Trophoblast cell (in vitro differentiated cells and primary cell): ENCODE measurements at regions not wholly inside any gene's neighbourhood (a gene's known extent, or its start where the extent isn't known, plus 50 kb on each side); places are given as distances from the start of the nearest gene placed in this dataset.
A peak's percentile ranks its signal among the peaks of the same experiment; 100 is the strongest.

Source experiments
- DNase-seq, 2 donors: peaks; one replicate each; pipeline ENCODE4 v3.0.0-alpha.2; 2016
- H2AFZ ChIP-seq: 2 replicates; pipeline ENCODE4 v1.6.1; 2013; ENCODE audit warnings: low read length, moderate library complexity, mild to moderate bottlenecking; ENCODE audit not compliant: insufficient read depth, poor library complexity
- H2AK5ac ChIP-seq: 2 replicates; pipeline ENCODE4 v1.6.1; 2013; ENCODE audit warnings: mild to moderate bottlenecking, low read length
- H2BK120ac ChIP-seq: 2 replicates; pipeline ENCODE4 v1.6.1; 2013; ENCODE audit warnings: low read length, mild to moderate bottlenecking, moderate library complexity; ENCODE audit not compliant: insufficient read depth, poor library complexity
- H2BK12ac ChIP-seq: 2 replicates; pipeline ENCODE4 v1.6.1; 2013; ENCODE audit warnings: mild to moderate bottlenecking, low read length, moderate library complexity
- H2BK5ac ChIP-seq: 2 replicates; pipeline ENCODE4 v1.6.1; 2013; ENCODE audit warnings: low read length, low read depth, moderate library complexity, mild to moderate bottlenecking; ENCODE audit not compliant: poor library complexity
- H3K14ac ChIP-seq: 2 replicates; pipeline ENCODE4 v1.6.1; 2013; ENCODE audit warnings: mild to moderate bottlenecking, low read length
- H3K18ac ChIP-seq: 2 replicates; pipeline ENCODE4 v1.6.1; 2013; ENCODE audit warnings: mild to moderate bottlenecking, low read length
- H3K23ac ChIP-seq: 2 replicates; pipeline ENCODE4 v1.6.1; 2013; ENCODE audit warnings: low read length
- H3K27ac ChIP-seq: 2 replicates; pipeline ENCODE4 v1.5.1; 2013; ENCODE audit warnings: low read depth, mild to moderate bottlenecking, inconsistent platforms, low read length, moderate library complexity
- H3K27me3 ChIP-seq: 2 replicates; pipeline ENCODE4 v1.6.1; 2013; ENCODE audit warnings: inconsistent platforms, mild to moderate bottlenecking, low read length, moderate library complexity; ENCODE audit not compliant: insufficient read depth
- H3K36me3 ChIP-seq, 2 experiments: 1 replicate in 1 of 2; 2 replicates in 1 of 2; pipeline ENCODE4 v1.6.1; 2013; ENCODE audit warnings: low read length in 2 of 2, mild to moderate bottlenecking in 2 of 2, moderate library complexity in 1 of 2; ENCODE audit not compliant: insufficient read depth in 2 of 2, control insufficient read depth in 1 of 2
- H3K4ac ChIP-seq: 2 replicates; pipeline ENCODE4 v1.6.1; 2013; ENCODE audit warnings: low read depth, mild to moderate bottlenecking, low read length, moderate library complexity
- H3K4me1 ChIP-seq, 2 experiments: 1 replicate in 1 of 2; 2 replicates in 1 of 2; pipeline ENCODE4 v1.6.1; 2013; ENCODE audit warnings: low read length in 2 of 2, mild to moderate bottlenecking in 2 of 2, moderate library complexity in 1 of 2; ENCODE audit not compliant: insufficient read depth in 2 of 2, control insufficient read depth in 1 of 2
- H3K4me2 ChIP-seq: 2 replicates; pipeline ENCODE4 v1.6.1; 2013; ENCODE audit warnings: inconsistent platforms, mild to moderate bottlenecking, low read length, moderate library complexity
- H3K4me3 ChIP-seq: 2 replicates; pipeline ENCODE4 v1.5.1; 2013; ENCODE audit warnings: mild to moderate bottlenecking, low read depth, low read length, inconsistent platforms
- H3K79me1 ChIP-seq: one replicate; pipeline ENCODE4 v1.6.1; 2013; ENCODE audit warnings: low read length
- H3K79me2 ChIP-seq: 2 replicates; pipeline ENCODE4 v1.6.1; 2013; ENCODE audit warnings: low read length, mild to moderate bottlenecking; ENCODE audit not compliant: control insufficient read depth, insufficient read depth, poor library complexity
- H3K9ac ChIP-seq: 2 replicates; pipeline ENCODE4 v1.6.1; 2013; ENCODE audit warnings: mild to moderate bottlenecking, low read length
- H3K9me3 ChIP-seq: 2 replicates; pipeline ENCODE4 v1.6.1; 2013; ENCODE audit warnings: low read depth, mild to moderate bottlenecking, control low read depth, inconsistent platforms, low read length; ENCODE audit not compliant: insufficient read depth
- H4K12ac ChIP-seq: 2 replicates; pipeline ENCODE4 v1.6.1; 2013; ENCODE audit warnings: low read depth, mild to moderate bottlenecking, low read length, moderate library complexity
- H4K8ac ChIP-seq: 2 replicates; pipeline ENCODE4 v1.6.1; 2013; ENCODE audit warnings: low read depth, mild to moderate bottlenecking, low read length, moderate library complexity
- H4K91ac ChIP-seq: one replicate; pipeline ENCODE4 v1.6.1; 2013; ENCODE audit warnings: low read depth, mild to moderate bottlenecking, low read length, moderate library complexity
- WGBS: extraction: QIAGEN DNeasy Blood & Tissue Kit; methylation state at CpG from one replicate; pipeline ENCODE4 v1.1.7; 2013; ENCODE audit warnings: missing lambda C conversion rate; ENCODE audit not compliant: insufficient read length, insufficient coverage; ENCODE audit errors: extremely low coverage; 5-methylcytosine and 5-hydroxymethylcytosine counted together

- Histone ChIP-seq H2BK120ac (no peak overlapping the region), H3K79me1 (no peaks in the 10 kb centered on the region), H3K27ac (no peak overlapping the region), H4K12ac (no peak overlapping the region), H3K4me3 (no peak overlapping the region), H3K18ac (no peak overlapping the region), H3K4me1 (no peaks in the 10 kb centered on the region), H2BK12ac (no peak overlapping the region), H3K9me3 (no peaks in the 10 kb centered on the region), H4K8ac (no peak overlapping the region), H3K4me2 (no peak overlapping the region), H2BK5ac (no peak overlapping the region), H2AFZ (no peak overlapping the region), H3K23ac (no peak overlapping the region), H3K27me3 (no peaks in the 10 kb centered on the region), H2AK5ac (no peak overlapping the region), H3K9ac (no peak overlapping the region), H4K91ac (no peak overlapping the region), H3K79me2 (no peaks in the 10 kb centered on the region), H3K36me3 (no peaks in the 10 kb centered on the region), H3K4ac (no peak overlapping the region), H3K14ac (no peak overlapping the region)
- DNase-seq: no peak
- no CpG with 5 or more reads among the region's 1 CpG for WGBS
These were observed 125.9 kb upstream of the MLIP start for GRCh38 chr6:53985366-53985765.

GRCh38 chr6:53986165-53986720 lies 125.0 kb upstream of the MLIP start:
- H3K14ac ChIP-seq: no peak overlapping the region
- H4K8ac ChIP-seq: no peak overlapping the region
- no peak overlapping the region for H2AFZ ChIP-seq
- H3K23ac ChIP-seq: no peak overlapping the region
- no peak overlapping the region for H4K91ac ChIP-seq
- no peaks in the 10 kb centered on the region for H3K79me1 ChIP-seq
- no peaks in the 10 kb centered on the region for H3K9me3 ChIP-seq
- H3K4me1 ChIP-seq: no peaks in the 10 kb centered on the region
- no peak overlapping the region for H3K4ac ChIP-seq
- DNase-seq: peak; percentile 22 to 73
- H2BK12ac ChIP-seq: no peak overlapping the region
- no CpG with 5 or more reads among the region's 3 CpGs for WGBS
- H3K27ac ChIP-seq: no peak overlapping the region
- no peak overlapping the region for H3K18ac ChIP-seq
- H3K27me3 ChIP-seq: no peaks in the 10 kb centered on the region
- H3K36me3 ChIP-seq: no peaks in the 10 kb centered on the region
- no peak overlapping the region for H3K9ac ChIP-seq
- no peak overlapping the region for H2BK5ac ChIP-seq
- H2AK5ac ChIP-seq: no peak overlapping the region
- no peak overlapping the region for H4K12ac ChIP-seq
- no peak overlapping the region for H3K4me2 ChIP-seq
- no peak overlapping the region for H3K4me3 ChIP-seq
- H3K79me2 ChIP-seq: no peaks in the 10 kb centered on the region
- no peak overlapping the region for H2BK120ac ChIP-seq

GRCh38 chr6:53986721-53987521 lies 124.3 kb upstream of the MLIP start:
- no peak overlapping the region for H3K4me3 ChIP-seq
- no peak overlapping the region for H3K4me2 ChIP-seq
- no peak overlapping the region for H3K14ac ChIP-seq
- H2BK120ac ChIP-seq: no peak overlapping the region
- no peak overlapping the region for H4K8ac ChIP-seq
- H3K4me1 ChIP-seq: no peaks in the 10 kb centered on the region
- no peaks in the 10 kb centered on the region for H3K36me3 ChIP-seq
- H3K4ac ChIP-seq: no peak overlapping the region
- no peak overlapping the region for H4K91ac ChIP-seq
- no peak overlapping the region for H2BK12ac ChIP-seq
- no peak overlapping the region for H3K27ac ChIP-seq
- DNase-seq: no peak
- no peak overlapping the region for H4K12ac ChIP-seq
- H2AFZ ChIP-seq: no peak overlapping the region
- H2AK5ac ChIP-seq: no peak overlapping the region
- no peak overlapping the region for H3K18ac ChIP-seq
- no peaks in the 10 kb centered on the region for H3K9me3 ChIP-seq
- H2BK5ac ChIP-seq: no peak overlapping the region
- no peak overlapping the region for H3K9ac ChIP-seq
- no peaks in the 10 kb centered on the region for H3K79me2 ChIP-seq
- H3K23ac ChIP-seq: no peak overlapping the region
- no peaks in the 10 kb centered on the region for H3K79me1 ChIP-seq
- no CpG with 5 or more reads among the region's 10 CpGs for WGBS
- no peaks in the 10 kb centered on the region for H3K27me3 ChIP-seq

GRCh38 chr6:53987522-53987888 lies 123.7 kb upstream of the MLIP start:
- Histone ChIP-seq H3K9ac (no peak overlapping the region), H3K79me1 (no peaks in the 10 kb centered on the region), H3K9me3 (no peaks in the 10 kb centered on the region), H3K79me2 (no peaks in the 10 kb centered on the region), H3K4me3 (no peak overlapping the region), H3K23ac (no peak overlapping the region), H4K12ac (no peak overlapping the region), H2AK5ac (no peak overlapping the region), H3K4me2 (no peak overlapping the region), H3K36me3 (no peaks in the 10 kb centered on the region), H4K91ac (no peak overlapping the region), H3K27me3 (no peaks in the 10 kb centered on the region), H4K8ac (no peak overlapping the region), H3K4ac (no peak overlapping the region), H3K14ac (no peak overlapping the region), H2BK12ac (no peak overlapping the region), H2BK120ac (no peak overlapping the region), H2BK5ac (no peak overlapping the region), H3K18ac (no peak overlapping the region), H2AFZ (no peak overlapping the region), H3K4me1 (no peaks in the 10 kb centered on the region), H3K27ac (no peak overlapping the region)
- DNase-seq: no peak
- no CpG with 5 or more reads among the region's 4 CpGs for WGBS
